Hepatic stellate cell (primary cell): ENCODE measurements at regions not wholly inside any gene's neighbourhood (a gene's known extent, or its start where the extent isn't known, plus 50 kb on each side); places are given as distances from the start of the nearest gene placed in this dataset.
"Not testable (repeated sequence)": the region's sequence is repeated elsewhere in the genome, so short reads cannot be mapped to it uniquely, and the experiment has no call there.

Source experiments
- DNase-seq: peaks from one replicate; pipeline ENCODE4 v3.0.0; 2011; ENCODE audit warnings: low spot score

GRCh38 chr20:22818636-22819035 is 216.5 kb upstream of the SSTR4 start:
- DNase-seq: no peak

DNA sequence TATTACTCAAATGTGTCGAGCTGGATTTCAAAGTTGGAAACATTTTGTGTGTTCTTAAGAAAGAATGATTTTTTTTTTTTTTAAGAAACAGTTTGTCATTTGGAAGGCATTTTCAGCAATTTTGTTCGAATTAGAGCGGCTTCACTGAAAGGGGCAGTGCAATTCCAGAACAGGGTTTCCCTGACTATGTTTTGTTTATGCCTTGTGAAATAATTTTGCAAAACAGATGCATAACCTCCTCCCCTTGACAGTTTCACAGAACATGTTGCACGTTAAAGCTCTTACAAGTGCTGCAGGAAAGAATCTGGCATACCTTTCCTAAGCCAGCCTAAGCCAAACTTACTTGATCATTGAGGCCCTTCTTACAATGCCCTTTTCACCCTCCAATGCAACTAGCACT is 216.0 kb upstream of the SSTR4 start:
- DNase-seq: no peak

DNA sequence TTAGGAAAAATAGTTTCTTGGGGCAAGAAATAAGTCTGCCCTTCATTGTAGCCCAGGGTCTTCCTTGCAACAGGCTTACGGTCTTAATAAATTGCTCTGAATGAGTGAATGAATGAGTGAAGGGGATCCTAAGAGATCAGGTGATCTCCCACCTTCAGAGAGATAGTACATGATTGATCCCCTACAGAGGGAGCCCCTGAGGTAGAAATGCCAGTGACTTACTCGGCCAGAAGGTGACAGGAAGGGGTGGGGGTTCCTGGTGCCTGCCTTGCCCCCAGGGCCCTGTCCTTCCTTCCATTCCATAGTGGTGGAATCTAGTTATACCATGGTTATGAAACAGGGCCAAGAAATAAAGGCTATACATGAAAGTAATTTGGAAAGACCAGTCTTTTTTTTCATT is 215.3 kb upstream of the SSTR4 start:
- DNase-seq: no peak

GRCh38 chr20:22821081-22821727 is 213.9 kb upstream of the SSTR4 start:
- no peak for DNase-seq

DNA sequence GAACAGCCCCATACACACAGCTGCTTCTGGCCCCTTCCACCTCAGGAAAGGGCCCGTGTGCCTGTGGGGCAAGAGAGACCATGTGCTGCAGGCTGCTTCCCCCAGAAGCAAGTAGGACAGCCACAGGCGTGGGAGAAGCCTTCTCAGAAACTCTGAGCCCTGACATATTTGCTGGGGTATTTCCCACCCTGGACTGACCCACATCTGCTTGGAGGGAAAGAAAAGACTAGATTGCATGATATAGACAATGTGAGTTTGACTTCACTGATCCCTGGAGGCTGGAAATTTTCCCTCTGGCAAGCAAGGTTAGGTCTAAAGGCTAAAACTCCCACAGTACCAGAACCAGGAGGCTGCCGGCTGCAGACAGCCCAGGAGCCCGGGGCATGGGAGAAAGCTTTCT is 213.3 kb upstream of the SSTR4 start:
- DNase-seq: no peak

GRCh38 chr20:22823119-22823518 is 212.0 kb upstream of the SSTR4 start:
- DNase-seq: no peak

DNA sequence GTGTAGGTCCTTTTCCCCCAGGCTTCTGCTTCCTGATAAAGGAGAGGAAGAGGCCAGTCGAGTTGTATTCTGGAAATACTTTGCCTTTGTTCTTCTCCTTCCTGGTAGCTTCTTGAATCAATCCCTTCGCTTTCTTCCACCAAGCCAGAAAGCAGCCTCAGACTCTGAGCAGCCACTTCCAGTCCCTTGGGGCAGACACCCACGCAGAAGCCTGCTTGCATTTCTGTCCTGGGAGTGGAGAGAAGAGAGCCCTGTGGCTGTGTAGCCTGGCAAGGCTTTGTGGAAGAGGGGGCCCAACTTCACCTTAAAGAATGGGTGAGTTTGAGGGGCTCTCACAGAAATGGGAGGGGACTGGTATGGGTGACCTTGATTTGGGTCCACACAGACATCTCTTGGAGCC is 211.0 kb upstream of the SSTR4 start:
- peak; percentile 11 for DNase-seq

- DNase-seq: no peak
These were observed 210.0 kb upstream of the SSTR4 start for GRCh38 chr20:22825076-22825475.

GRCh38 chr20:22825546-22825945 is 209.6 kb upstream of the SSTR4 start:
- DNase-seq: no peak

- DNase-seq: no peak
These were observed 208.5 kb upstream of the SSTR4 start for GRCh38 chr20:22826306-22827230.

- DNase-seq: no peak
These were observed 207.2 kb upstream of the SSTR4 start for GRCh38 chr20:22827916-22828315.

DNA sequence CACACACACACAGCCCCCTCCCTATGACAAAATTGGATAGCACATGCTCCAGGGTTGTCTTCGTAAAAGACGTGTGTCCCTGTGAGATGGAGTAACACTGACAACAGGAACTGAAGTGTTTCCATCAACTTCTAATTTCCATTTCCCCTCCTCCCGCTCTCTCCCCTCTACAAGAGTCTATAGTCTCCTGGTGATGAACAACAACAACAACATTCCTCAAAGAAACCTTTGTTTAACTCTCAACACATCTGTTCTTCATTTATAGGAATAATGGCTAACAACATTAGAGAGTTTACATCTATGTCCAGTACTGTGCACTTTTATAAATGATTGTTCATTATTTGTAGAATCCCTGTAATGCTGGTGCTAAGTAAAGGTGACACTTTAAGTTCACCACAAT is 205.8 kb upstream of the SSTR4 start:
- DNase-seq: no peak

- no peak for DNase-seq
These were observed 205.0 kb upstream of the SSTR4 start for GRCh38 chr20:22830138-22830537.

DNA sequence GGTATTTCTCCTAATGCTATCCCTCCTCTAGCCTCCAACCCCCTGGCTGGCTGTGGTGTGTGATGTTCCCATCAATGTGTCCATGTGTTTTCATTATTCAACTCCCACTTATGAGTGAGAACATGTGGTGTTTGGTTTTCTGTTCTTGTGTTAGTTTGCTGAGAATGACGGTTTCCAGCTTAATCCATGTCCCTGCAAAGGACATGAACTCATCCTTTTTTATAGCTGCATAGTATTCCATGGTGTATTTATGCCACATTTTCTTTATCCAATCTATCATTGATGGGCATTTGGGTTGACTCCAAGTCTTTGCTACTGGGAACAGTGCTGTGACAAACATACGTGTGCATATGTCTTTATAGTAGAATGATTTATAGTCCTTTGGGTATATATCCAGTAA is 204.4 kb upstream of the SSTR4 start:
- DNase-seq: not testable (repeated sequence)

GRCh38 chr20:22833851-22834250 is 201.3 kb upstream of the SSTR4 start:
- no peak for DNase-seq

DNA sequence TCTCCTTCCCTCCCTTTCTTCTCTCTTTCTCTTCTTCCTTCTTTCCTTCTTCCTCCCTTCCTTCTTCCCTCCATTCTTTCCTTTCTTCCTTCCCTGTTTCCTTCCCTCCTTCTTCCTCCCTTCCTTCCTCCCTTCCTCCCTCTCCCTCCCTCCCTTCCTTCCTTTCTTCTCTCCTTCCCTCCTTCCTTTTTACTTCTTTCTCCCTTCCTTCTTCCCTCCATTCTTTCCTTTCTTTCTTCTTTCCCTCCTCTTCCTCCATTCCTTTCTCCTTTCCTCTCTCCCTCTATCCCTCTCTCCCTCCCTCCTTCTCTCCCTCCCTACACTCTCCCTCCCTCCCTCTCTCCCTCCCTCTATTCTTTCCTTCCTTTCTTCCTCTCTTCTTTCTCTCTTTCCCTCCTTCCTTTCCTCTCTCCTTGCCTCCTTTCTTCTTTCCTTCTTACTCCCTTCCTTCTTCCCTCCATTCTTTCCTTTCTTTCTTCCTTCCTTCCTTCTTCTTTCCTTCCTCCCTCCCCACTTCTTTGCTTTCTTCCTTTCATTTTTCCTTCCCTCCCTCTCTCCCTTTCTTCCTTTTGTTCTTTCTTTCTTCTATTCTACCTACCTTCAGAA is 200.4 kb upstream of the SSTR4 start:
- DNase-seq: no peak

DNA sequence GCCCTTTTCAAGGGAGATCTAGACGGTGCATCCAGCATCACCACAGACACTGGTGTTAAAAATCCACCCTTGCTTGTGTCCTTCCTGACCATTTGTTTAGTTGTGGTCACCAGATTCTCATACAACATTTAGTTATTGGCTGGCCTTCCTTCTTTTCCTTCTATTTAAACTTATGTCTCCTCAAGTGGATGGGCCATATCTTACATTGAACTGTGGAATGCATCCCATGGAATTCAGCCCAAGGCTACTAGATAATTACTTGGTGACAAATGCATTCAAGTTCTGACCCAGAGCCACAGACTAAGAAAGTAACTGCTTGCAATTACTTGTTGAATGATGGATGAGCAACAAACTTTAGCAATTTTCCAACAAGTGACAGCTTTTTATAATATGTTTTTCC is 198.9 kb upstream of the SSTR4 start:
- no peak for DNase-seq

GRCh38 chr20:22836877-22837276 is 198.2 kb upstream of the SSTR4 start:
- no peak for DNase-seq

- DNase-seq: no peak
These were observed 197.1 kb upstream of the SSTR4 start for GRCh38 chr20:22838001-22838400.

GRCh38 chr20:22841846-22842245 is 193.3 kb upstream of the SSTR4 start:
- no peak for DNase-seq

GRCh38 chr20:22842793-22843192 is 192.3 kb upstream of the SSTR4 start:
- DNase-seq: no peak

- DNase-seq: no peak
These were observed 190.2 kb upstream of the SSTR4 start for GRCh38 chr20:22844959-22845358.

- DNase-seq: no peak
These were observed 188.2 kb upstream of the SSTR4 start for GRCh38 chr20:22846863-22847262.
